ENCODE measurements at regions not wholly inside any gene's neighbourhood (a gene's known extent, or its start where the extent isn't known, plus 50 kb on each side); places are given as distances from the start of the nearest gene placed in this dataset.

- H3K4me1 ChIP-seq (ENCODE audit: insufficient read depth) = peaks cover 42% of the 10 kb centered on the region
- H3K27me3 ChIP-seq = no peaks in the 10 kb centered on the region
- TF ChIP-seq CTCF (IDR thresholded peaks at IDR 0.05; ENCODE audit: poor library complexity) = no peak
- no peak for TF ChIP-seq EZH2 (IDR thresholded peaks at IDR 0.05; ENCODE audit: borderline replicate concordance)
- no peak for TF ChIP-seq EZH2phosphoT487 (IDR thresholded peaks at IDR 0.05; ENCODE audit: low read depth, severe bottlenecking, unreplicated experiment)
- H4K20me1 ChIP-seq (ENCODE audit: insufficient read depth, poor library complexity, severe bottlenecking) = no peaks in the 10 kb centered on the region
- H3K27ac ChIP-seq = no peak overlapping the region
- no peak overlapping the region for H2AFZ ChIP-seq
- no peaks in the 10 kb centered on the region for H3K9me2 ChIP-seq (replicated peaks; ENCODE audit: insufficient read depth)
- no peak for DNase-seq (ENCODE audit: low spot score)
- no peaks in the 10 kb centered on the region for H3K79me2 ChIP-seq
- H3K4me2 ChIP-seq = no peak overlapping the region
- no peak overlapping the region for H3K4me3 ChIP-seq
- H3K9me3 ChIP-seq (ENCODE audit: low read depth) = no peaks in the 10 kb centered on the region
- WGBS (ENCODE audit: low lambda C conversion rate, missing lambda C conversion rate) = 93% methylated on average over 7 of the region's 8 CpGs
- H3K36me3 ChIP-seq (replicated peaks; ENCODE audit: insufficient read depth, low read depth) = no peaks in the 10 kb centered on the region
These were observed 64.3 kb upstream of the RNU6ATAC start for GRCh38 chr9:134228649-134229048.

GRCh38 chr9:134229466-134230091, 65.2 kb upstream of the RNU6ATAC start:
- H3K27me3 ChIP-seq = no peaks in the 10 kb centered on the region
- no peaks in the 10 kb centered on the region for H4K20me1 ChIP-seq (ENCODE audit: insufficient read depth, poor library complexity, severe bottlenecking)
- TF ChIP-seq CTCF (IDR thresholded peaks at IDR 0.05; ENCODE audit: poor library complexity) (no peak), EZH2 (IDR thresholded peaks at IDR 0.05; ENCODE audit: borderline replicate concordance) (no peak), EZH2phosphoT487 (IDR thresholded peaks at IDR 0.05; ENCODE audit: low read depth, severe bottlenecking, unreplicated experiment) (no peak)
- no peak overlapping the region for H2AFZ ChIP-seq
- DNase-seq (ENCODE audit: low spot score) = no peak
- H3K79me2 ChIP-seq = no peaks in the 10 kb centered on the region
- no peak overlapping the region for H3K4me3 ChIP-seq
- H3K36me3 ChIP-seq (replicated peaks; ENCODE audit: insufficient read depth, low read depth) = no peaks in the 10 kb centered on the region
- no peaks in the 10 kb centered on the region for H3K9me3 ChIP-seq (ENCODE audit: low read depth)
- H3K9me2 ChIP-seq (replicated peaks; ENCODE audit: insufficient read depth) = no peaks in the 10 kb centered on the region
- H3K4me2 ChIP-seq = no peak overlapping the region
- 92% methylated on average over 23 of the region's 23 CpGs for WGBS (ENCODE audit: low lambda C conversion rate, missing lambda C conversion rate)
- peaks cover 32% of the 10 kb centered on the region for H3K4me1 ChIP-seq (ENCODE audit: insufficient read depth)
- H3K27ac ChIP-seq = no peak overlapping the region

- Histone ChIP-seq H3K4me2 (no peak overlapping the region), H3K27me3 (no peaks in the 10 kb centered on the region), H3K9me2 (replicated peaks; ENCODE audit: insufficient read depth) (no peaks in the 10 kb centered on the region), H3K4me1 (ENCODE audit: insufficient read depth) (peaks cover 29% of the 10 kb centered on the region), H2AFZ (no peak overlapping the region), H3K27ac (peak overlapping the region; percentile 75), H3K79me2 (no peaks in the 10 kb centered on the region), H4K20me1 (ENCODE audit: insufficient read depth, poor library complexity, severe bottlenecking) (no peaks in the 10 kb centered on the region), H3K9me3 (ENCODE audit: low read depth) (no peaks in the 10 kb centered on the region), H3K4me3 (no peak overlapping the region), H3K36me3 (replicated peaks; ENCODE audit: insufficient read depth, low read depth) (no peaks in the 10 kb centered on the region)
- WGBS (ENCODE audit: low lambda C conversion rate, missing lambda C conversion rate) = 92% methylated on average over 28 of the region's 28 CpGs
- TF ChIP-seq EZH2phosphoT487 (IDR thresholded peaks at IDR 0.05; ENCODE audit: low read depth, severe bottlenecking, unreplicated experiment) (no peak), EZH2 (IDR thresholded peaks at IDR 0.05; ENCODE audit: borderline replicate concordance) (no peak), CTCF (IDR thresholded peaks at IDR 0.05; ENCODE audit: poor library complexity) (no peak)
- DNase-seq (ENCODE audit: low spot score) = no peak
These were observed 66.0 kb upstream of the RNU6ATAC start for GRCh38 chr9:134230092-134230941.

Data from hepatocyte (in vitro differentiated cells).